ENCODE measurements at regions not wholly inside any gene's neighbourhood (a gene's known extent, or its start where the extent isn't known, plus 50 kb on each side); places are given as distances from the start of the nearest gene placed in this dataset.

DNA sequence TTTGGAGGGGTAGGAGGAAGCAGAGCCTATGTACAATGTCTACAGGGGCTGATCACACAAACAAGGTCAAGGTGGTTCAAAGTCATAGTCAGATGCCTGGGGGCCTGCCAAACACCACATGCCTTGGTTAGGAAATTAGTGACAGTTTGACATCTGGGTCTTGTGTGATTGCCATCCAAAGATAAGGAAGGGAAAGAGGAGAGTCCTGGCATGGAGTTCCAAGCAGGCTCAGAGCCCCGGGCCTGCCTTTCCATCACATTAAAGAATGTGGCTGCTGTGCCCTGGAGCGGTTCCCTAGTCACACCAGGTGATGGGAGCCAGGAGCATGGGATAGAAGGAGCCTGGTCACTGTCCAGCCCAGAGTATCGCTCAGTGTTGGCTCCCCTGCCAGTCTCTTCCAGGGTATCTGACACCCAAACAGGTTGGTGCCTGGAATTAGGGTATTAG lies 53.6 kb upstream of the BCL2L14 start:
- no peak for DNase-seq

DNA sequence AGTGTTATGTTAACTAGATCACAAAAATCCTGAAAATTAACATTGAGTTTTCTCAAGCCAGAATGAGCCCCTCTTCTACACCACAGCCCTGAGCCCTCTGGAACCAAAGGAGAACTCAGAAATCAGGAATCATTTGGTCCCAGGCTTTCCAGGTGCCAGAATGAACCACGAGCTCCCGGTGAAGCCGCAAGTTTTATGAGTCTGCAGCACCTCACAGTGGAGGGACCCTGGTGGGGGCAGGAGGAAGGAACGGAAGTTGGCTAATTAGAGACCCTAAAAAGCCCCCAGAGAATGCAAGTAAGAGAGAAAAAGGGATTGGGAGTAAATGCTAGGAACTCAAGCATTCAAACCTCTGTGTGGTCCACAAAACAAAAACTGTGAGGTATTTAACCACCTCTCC lies 52.9 kb upstream of the BCL2L14 start:
- DNase-seq = no peak

GRCh38 chr12:12018454-12018853 lies 52.3 kb upstream of the BCL2L14 start:
- DNase-seq = no peak

GRCh38 chr12:12019881-12020280 lies 50.9 kb upstream of the BCL2L14 start:
- DNase-seq = no peak

DNA sequence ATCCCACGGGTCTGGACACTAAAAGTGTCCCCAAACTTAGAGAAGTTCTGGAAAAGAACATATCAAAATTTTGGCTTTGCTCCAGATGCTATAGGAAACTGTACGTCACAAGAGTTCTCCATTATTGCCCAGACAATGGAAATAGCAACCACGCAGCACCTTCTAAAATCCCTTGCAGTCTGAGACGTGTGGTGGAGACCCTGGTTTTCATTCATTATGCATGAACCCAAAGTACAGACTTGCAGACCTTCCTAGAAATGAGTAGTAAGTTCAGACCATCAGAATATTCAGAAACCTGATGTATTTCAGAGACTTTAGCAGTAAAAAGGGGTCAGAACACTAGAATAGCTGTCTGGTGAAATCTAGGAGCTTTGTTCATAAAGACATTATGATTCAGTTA lies 50.0 kb upstream of the BCL2L14 start:
- DNase-seq = no peak
